HCT116 (cell line): ENCODE measurements at regions not wholly inside any gene's neighbourhood (a gene's known extent, or its start where the extent isn't known, plus 50 kb on each side); places are given as distances from the start of the nearest gene placed in this dataset.

Source experiments
- ATAC-seq: fragments of 200-7000 bp; cut with Tn5 transposase; 2 replicates; pipeline ENCODE4 v1.9.1; 2020; ENCODE audit warnings: mild to moderate bottlenecking, moderate library complexity
- BruUV-seq: library from RNA; stranded (reverse); fragments of 400-500 nt; replicated peaks from 2 replicates; lab custom pipeline; 2021; lab: Mats Ljungman, UMichigan
- CTCF ChIA-PET: fragments of 300-600 bp; sonication (Branson Sonifier 250); formaldehyde crosslinking; loops from one replicate; lab custom pipeline; 2021; ENCODE audit warnings: antibody characterized with exemption; lab: Charles Lee
- POLR2A ChIA-PET: fragments of 300-600, 350-600 bp; sonication (Branson Sonifier 250); formaldehyde crosslinking; loops from one replicate; lab custom pipeline; 2021; ENCODE audit warnings: antibody characterized with exemption; lab: Charles Lee
- RAD21 ChIA-PET, 2 experiments: fragments of 300-600 bp; sonication (Branson Sonifier 250); formaldehyde crosslinking; loops; one replicate each; lab custom pipeline; 2023; ENCODE audit warnings: low total read pairs in 2 of 2; ENCODE audit not compliant: uncharacterized antibody in 2 of 2, unreplicated experiment in 2 of 2, low non-redundant PET in 1 of 2; lab: Charles Lee
- DNase-seq: peaks from one replicate; pipeline ENCODE4 v3.0.0-alpha.2; 2010; ENCODE audit warnings: low read depth, low spot score
- H2AFZ ChIP-seq: fragments of 200-600 bp; shearing (Covaris generic), sonication (generic); 2 replicates; pipeline ENCODE4 v1.6.1; 2017; ENCODE audit warnings: low read depth, mixed run types, mixed read lengths, antibody characterized with exemption, low read length; ENCODE audit not compliant: poor library complexity, severe bottlenecking
- H3K27ac ChIP-seq: 2 replicates; pipeline ENCODE4 v1.5.1; 2012; ENCODE audit warnings: low read depth, low read length
- H3K27me3 ChIP-seq: fragments of 200-600 bp; sonication (generic); 2 replicates; pipeline ENCODE4 v1.6.1; 2016; ENCODE audit warnings: mixed run types, low read length, mixed read lengths; ENCODE audit not compliant: insufficient read depth
- H3K36me3 ChIP-seq, 2 experiments: fragments of 200-500 bp in 1 of 2; fragments of 200-600 bp in 1 of 2; sonication (Bioruptor generic) in 1 of 2; sonication (generic) in 1 of 2; 2 replicates each; pipeline versions ENCODE4 v1.5.1 to v1.6.1; 2014 to 2016; ENCODE audit warnings: low read length in 2 of 2, inconsistent platforms in 1 of 2, mixed read lengths in 1 of 2, mixed run types in 1 of 2; ENCODE audit not compliant: insufficient read depth in 2 of 2, control insufficient read depth in 1 of 2
- H3K4me1 ChIP-seq, 2 experiments: fragments of 200-600 bp in 1 of 2; sonication (generic) in 1 of 2; 2 replicates each; pipeline versions ENCODE4 v1.5.1 to v1.6.1; 2012 to 2017; ENCODE audit warnings: low read length in 2 of 2, inconsistent platforms in 1 of 2, mild to moderate bottlenecking in 1 of 2, mixed read lengths in 1 of 2, mixed run types in 1 of 2, moderate library complexity in 1 of 2; ENCODE audit not compliant: insufficient read depth in 2 of 2, control insufficient read depth in 1 of 2
- H3K4me2 ChIP-seq: fragments of 200-600 bp; sonication (generic); 2 replicates; pipeline ENCODE4 v1.6.1; 2017; ENCODE audit warnings: mixed run types, low read length, mixed read lengths
- H3K4me3 ChIP-seq, 2 experiments: fragments of 200-600 bp in 1 of 2; sonication (generic) in 1 of 2; replicated peaks in 1 of 2; 2 replicates each; pipeline ENCODE4 v1.5.1; 2011 to 2016; ENCODE audit warnings: low read length in 2 of 2, control low read depth in 1 of 2, low read depth in 1 of 2, mild to moderate bottlenecking in 1 of 2, mixed read lengths in 1 of 2, mixed run types in 1 of 2
- H3K79me2 ChIP-seq: fragments of 200-600 bp; sonication (generic); 2 replicates; pipeline ENCODE4 v1.6.1; 2017; ENCODE audit warnings: mild to moderate bottlenecking, mixed run types, low read length, moderate library complexity, mixed read lengths; ENCODE audit not compliant: insufficient read depth
- H3K9ac ChIP-seq: fragments of 200-600 bp; sonication (generic); 2 replicates; pipeline ENCODE4 v1.6.1; 2016; ENCODE audit warnings: low read length, mixed read lengths
- H3K9me2 ChIP-seq: fragments of 200-600 bp; sonication (generic), shearing (Covaris generic); 2 replicates; pipeline ENCODE4 v1.6.1; 2017; ENCODE audit warnings: mixed run types, mild to moderate bottlenecking, moderate library complexity; ENCODE audit not compliant: insufficient read depth
- H3K9me3 ChIP-seq, 2 experiments: fragments of 200-500 bp in 1 of 2; fragments of 200-600 bp in 1 of 2; sonication (Bioruptor generic) in 1 of 2; sonication (generic) in 1 of 2; 2 replicates each; pipeline ENCODE4 v1.6.1; 2014 to 2017; ENCODE audit warnings: low read length in 2 of 2, mixed read lengths in 2 of 2, inconsistent platforms in 1 of 2, low read depth in 1 of 2, mild to moderate bottlenecking in 1 of 2, mixed run types in 1 of 2, moderate library complexity in 1 of 2; ENCODE audit not compliant: control insufficient read depth in 1 of 2, insufficient read depth in 1 of 2
- H4K20me1 ChIP-seq: fragments of 200-600 bp; sonication (generic), shearing (Covaris generic); 2 replicates; pipeline ENCODE4 v1.6.1; 2017; ENCODE audit warnings: mixed run types, mild to moderate bottlenecking, moderate library complexity; ENCODE audit not compliant: insufficient read depth
- ATF3 ChIP-seq: IDR thresholded peaks from 2 replicates; pipeline ENCODE4 v1.6.1; 2012
- CBX3 ChIP-seq: IDR thresholded peaks from 2 replicates; pipeline ENCODE4 v1.6.1; 2012; ENCODE audit warnings: low read depth
- CTCF ChIP-seq, 3 experiments: fragments of 200-600 bp in 1 of 3; sonication (generic) in 1 of 3; IDR thresholded peaks in 2 of 3; conservative IDR thresholded peaks in 1 of 3; 2 replicates each; pipeline ENCODE4 v1.5.1; 2012 to 2017; ENCODE audit warnings: low read depth in 2 of 3, low read length in 2 of 3, antibody characterized with exemption in 1 of 3, borderline replicate concordance in 1 of 3, control low read depth in 1 of 3, mild to moderate bottlenecking in 1 of 3, mixed read lengths in 1 of 3, mixed run types in 1 of 3, moderate library complexity in 1 of 3; ENCODE audit not compliant: insufficient read depth in 1 of 3
- ELF1 ChIP-seq: IDR thresholded peaks from 2 replicates; pipeline ENCODE4 v1.6.1; 2012; ENCODE audit warnings: low read depth, borderline replicate concordance
- EZH2 ChIP-seq: fragments of 200-600 bp; sonication (generic); IDR thresholded peaks from 2 replicates; pipeline ENCODE4 v1.6.1; 2017; ENCODE audit warnings: antibody characterized with exemption, mixed run types
- FOSL1 ChIP-seq: IDR thresholded peaks from 2 replicates; pipeline ENCODE4 v1.6.1; 2012; ENCODE audit warnings: low read depth
- MAX ChIP-seq: IDR thresholded peaks from 2 replicates; pipeline ENCODE4 v1.6.1; 2012
- POLR2A ChIP-seq: IDR thresholded peaks from 2 replicates; pipeline ENCODE4 v1.7.0; 2011; ENCODE audit warnings: borderline replicate concordance; ENCODE audit not compliant: insufficient read depth, insufficient read length; ENCODE audit errors: extremely low read depth
- RAD21 ChIP-seq: IDR thresholded peaks from 2 replicates; pipeline ENCODE4 v1.6.1; 2012; ENCODE audit warnings: low read depth, mild to moderate bottlenecking
- REST ChIP-seq: IDR thresholded peaks from 2 replicates; pipeline ENCODE4 v1.6.1; 2012; ENCODE audit warnings: low read depth
- SRF ChIP-seq: IDR thresholded peaks from 2 replicates; pipeline ENCODE4 v1.6.1; 2012; ENCODE audit warnings: low read depth
- TCF7L2 ChIP-seq: IDR thresholded peaks from 2 replicates; pipeline ENCODE4 v1.7.0; 2011; ENCODE audit warnings: borderline replicate concordance, inconsistent platforms; ENCODE audit not compliant: insufficient read depth, insufficient read length; ENCODE audit errors: extremely low read depth
- YY1 ChIP-seq: IDR thresholded peaks from 2 replicates; pipeline ENCODE4 v1.6.1; 2011; ENCODE audit warnings: low read length, low read depth, moderate library complexity, mild to moderate bottlenecking; ENCODE audit not compliant: insufficient replicate concordance; ENCODE audit errors: extremely low read depth
- ZFX ChIP-seq: fragments of 450-650 bp; IDR thresholded peaks from 2 replicates; pipeline ENCODE4 v1.6.1; 2017
- ZNF274 ChIP-seq: fragments of 200-500 bp; sonication (Bioruptor generic); IDR thresholded peaks from 2 replicates; pipeline ENCODE4 v1.6.1; 2014; ENCODE audit warnings: mild to moderate bottlenecking, low read depth, low read length, inconsistent platforms
- intact Hi-C: fragments of 100-400 bp; cut with micrococcal nuclease; formaldehyde crosslinking; loops from 2 replicates; pipeline ENCODE4 v1.10.0; 2022

- no peaks in the 10 kb centered on the region for H3K9me2 ChIP-seq
- no peak overlapping the region for H3K4me3 ChIP-seq
- no peak overlapping the region for H3K27ac ChIP-seq
- BruUV-seq = no TSS peak
- ChIA-PET CTCF (no interaction called here), RAD21 (no interaction called here), POLR2A (no interaction called here)
- H3K4me2 ChIP-seq = no peak overlapping the region
- intact Hi-C loops = no loop called here
- no peaks in the 10 kb centered on the region for H3K4me1 ChIP-seq
- no peaks in the 10 kb centered on the region for H3K79me2 ChIP-seq
- H3K9ac ChIP-seq = no peak overlapping the region
- H3K27me3 ChIP-seq = no peaks in the 10 kb centered on the region
- no peaks in the 10 kb centered on the region for H4K20me1 ChIP-seq
- TF ChIP-seq CBX3 (no peak), EZH2 (no peak), ATF3 (no peak), RAD21 (no peak), ZFX (no peak), TCF7L2 (no peak), CTCF (IDR thresholded peaks at IDR 0.05 in 2 of 3, conservative IDR thresholded peaks at IDR 0.05 in 1 of 3; ENCODE audit: borderline replicate concordance in 1 of 3, insufficient read depth in 1 of 3, low read depth in 2 of 3, low read length in 2 of 3) (no peak), FOSL1 (no peak), MAX (no peak), POLR2A (no peak), REST (no peak), YY1 (no peak), ELF1 (no peak), SRF (no peak), ZNF274 (no peak)
- H2AFZ ChIP-seq = no peak overlapping the region
- peaks cover 0 to 7% of the 10 kb centered on the region in 2 experiments; a peak in 1 of 4 replicates for H3K9me3 ChIP-seq
- ATAC-seq (no peak), DNase-seq (no peak)
- H3K36me3 ChIP-seq = no peaks in the 10 kb centered on the region
Measured at GRCh38 chr3:68479779-68480178, 452.6 kb downstream of the TAFA4 start.
